ENCODE measurements at regions not wholly inside any gene's neighbourhood (a gene's known extent, or its start where the extent isn't known, plus 50 kb on each side); places are given as distances from the start of the nearest gene placed in this dataset.

- TF ChIP-seq CTCF (IDR thresholded peaks at IDR 0.05) (no peak), POLR2A (IDR thresholded peaks at IDR 0.05) (no peak)
Observed at GRCh38 chr13:64684685-64685431, 2545.3 kb downstream of the PCDH9 start.
